K562 (cell line): ENCODE measurements at regions not wholly inside any gene's neighbourhood (a gene's known extent, or its start where the extent isn't known, plus 50 kb on each side); places are given as distances from the start of the nearest gene placed in this dataset.

Experiments
- C11orf30 ChIP-seq: fragments of 450-650 bp; IDR thresholded peaks from 2 replicates; pipeline ENCODE4 v1.6.1; 2016; ENCODE audit warnings: low read depth, mild to moderate bottlenecking
- RFX5 ChIP-seq: IDR thresholded peaks from 2 replicates; pipeline ENCODE4 v1.6.1; 2011; ENCODE audit warnings: low read depth, mild to moderate bottlenecking, improper control_type of control experiment, low read length
- SNRNP70 ChIP-seq: fragments of 200-400 bp; formaldehyde crosslinking; optimal IDR thresholded peaks from 2 replicates; pipeline ENCODE3; 2017; ENCODE audit warnings: low read depth, low read length
- TEAD1 ChIP-seq, 2 experiments: fragments of 450-650 bp in 1 of 2; sonication (generic) in 1 of 2; formaldehyde crosslinking; IDR thresholded peaks; 2 replicates each; pipeline versions ENCODE4 v1.4.0 to v1.8.0; 2020 to 2022; ENCODE audit warnings: mild to moderate bottlenecking in 2 of 2, missing genetic modification reagents in 1 of 2
- ZBTB8A ChIP-seq: fragments of 450-650 bp; IDR thresholded peaks from 2 replicates; pipeline ENCODE4 v1.6.1; 2018; ENCODE audit warnings: mild to moderate bottlenecking, moderate library complexity; ENCODE audit not compliant: partially characterized antibody
- TF ChIP-seq, protein P1 (sequence below), 3 experiments: IDR thresholded peaks in 2 of 3; conservative IDR thresholded peaks in 1 of 3; 2 replicates each; pipeline ENCODE4 v1.5.1; 2011 to 2012; ENCODE audit warnings: low read length in 3 of 3, mild to moderate bottlenecking in 3 of 3, control low read depth in 2 of 3, improper control_type of control experiment in 1 of 3, inconsistent platforms in 1 of 3, low read depth in 1 of 3, mixed read lengths in 1 of 3, moderate library complexity in 1 of 3; ENCODE audit not compliant: insufficient read depth in 2 of 3

GRCh38 chr7:131272086-131272485 lies 55.6 kb upstream of the MKLN1 start:
- TF ChIP-seq SNRNP70 (no peak), RFX5 (no peak), ZBTB8A (no peak), TEAD1 (CRISPR knock-in tag; IDR thresholded peaks at IDR 0.05) (no peak), C11orf30 (no peak)
- TF ChIP-seq, protein P1, sequence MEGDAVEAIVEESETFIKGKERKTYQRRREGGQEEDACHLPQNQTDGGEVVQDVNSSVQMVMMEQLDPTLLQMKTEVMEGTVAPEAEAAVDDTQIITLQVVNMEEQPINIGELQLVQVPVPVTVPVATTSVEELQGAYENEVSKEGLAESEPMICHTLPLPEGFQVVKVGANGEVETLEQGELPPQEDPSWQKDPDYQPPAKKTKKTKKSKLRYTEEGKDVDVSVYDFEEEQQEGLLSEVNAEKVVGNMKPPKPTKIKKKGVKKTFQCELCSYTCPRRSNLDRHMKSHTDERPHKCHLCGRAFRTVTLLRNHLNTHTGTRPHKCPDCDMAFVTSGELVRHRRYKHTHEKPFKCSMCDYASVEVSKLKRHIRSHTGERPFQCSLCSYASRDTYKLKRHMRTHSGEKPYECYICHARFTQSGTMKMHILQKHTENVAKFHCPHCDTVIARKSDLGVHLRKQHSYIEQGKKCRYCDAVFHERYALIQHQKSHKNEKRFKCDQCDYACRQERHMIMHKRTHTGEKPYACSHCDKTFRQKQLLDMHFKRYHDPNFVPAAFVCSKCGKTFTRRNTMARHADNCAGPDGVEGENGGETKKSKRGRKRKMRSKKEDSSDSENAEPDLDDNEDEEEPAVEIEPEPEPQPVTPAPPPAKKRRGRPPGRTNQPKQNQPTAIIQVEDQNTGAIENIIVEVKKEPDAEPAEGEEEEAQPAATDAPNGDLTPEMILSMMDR (IDR thresholded peaks at IDR 0.05 in 2 of 3, conservative IDR thresholded peaks at IDR 0.05 in 1 of 3; ENCODE audit: insufficient read depth in 2 of 3, low read depth in 1 of 3, low read length in 3 of 3): no peak
